LoVo (cell line): ENCODE measurements at regions not wholly inside any gene's neighbourhood (a gene's known extent, or its start where the extent isn't known, plus 50 kb on each side); places are given as distances from the start of the nearest gene placed in this dataset.

Source experiments
- DNase-seq: peaks from one replicate; pipeline ENCODE4 v3.0.0-alpha.2; 2016; ENCODE audit warnings: low spot score

DNA sequence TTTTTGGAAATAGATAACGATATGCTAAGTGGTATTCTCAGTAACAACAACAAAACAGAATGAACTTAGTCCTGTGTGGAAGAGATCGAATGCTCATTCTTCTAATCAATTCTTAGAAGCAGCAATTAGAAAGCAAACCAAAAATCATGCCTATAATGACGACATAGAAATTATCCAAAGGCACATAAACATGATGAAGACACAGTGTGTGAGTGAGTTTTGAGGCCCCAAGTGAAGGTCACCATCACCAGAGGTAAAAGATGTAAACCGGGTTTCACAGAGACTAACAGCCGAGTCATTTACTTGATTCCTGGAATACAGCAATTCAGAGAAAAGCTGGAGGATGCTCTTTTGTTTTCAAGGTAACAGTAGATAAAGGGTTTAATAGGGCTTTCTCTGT is 509.2 kb downstream of the TDRD15 start:
- no peak for DNase-seq

DNA sequence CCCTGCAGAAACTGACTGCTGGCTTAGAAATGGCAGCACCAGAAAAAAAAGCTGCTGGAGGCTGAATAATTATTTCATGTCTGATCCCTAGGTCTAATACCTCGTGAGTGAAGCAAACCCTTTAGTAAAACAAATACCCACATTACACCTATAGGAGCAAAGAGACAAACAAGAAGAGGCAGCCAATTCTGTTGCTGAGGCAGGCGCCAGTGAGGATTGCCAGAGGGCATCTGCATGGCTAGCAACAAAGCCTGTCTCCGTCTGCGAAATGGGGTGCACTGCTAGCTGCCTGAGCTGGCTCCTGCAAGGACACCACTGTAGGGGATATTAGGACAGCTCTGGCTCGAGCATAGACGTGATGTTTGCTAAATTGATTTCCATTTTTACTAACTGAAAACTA is 509.7 kb downstream of the TDRD15 start:
- DNase-seq: no peak

DNA sequence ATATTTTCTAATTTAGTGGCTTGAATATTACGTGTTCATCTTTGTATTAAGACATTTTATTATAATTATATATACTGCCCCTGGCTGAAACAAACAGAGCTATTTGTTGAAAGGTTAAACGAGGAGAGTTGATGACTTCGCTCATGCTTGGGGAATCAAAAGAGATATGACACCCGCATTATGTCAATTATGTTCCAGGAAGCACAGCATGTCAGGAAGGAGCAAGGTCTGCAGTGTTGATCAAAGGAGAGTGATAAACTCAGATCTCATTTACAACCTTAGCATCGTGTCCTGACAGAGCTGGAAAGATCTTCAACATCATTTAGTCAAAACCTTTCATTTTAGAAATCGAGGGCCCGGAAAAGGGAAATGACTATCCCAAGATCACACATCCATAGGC is 510.1 kb downstream of the TDRD15 start:
- no peak for DNase-seq

GRCh38 chr2:21640046-21640445 is 516.3 kb downstream of the TDRD15 start:
- DNase-seq: no peak

- no peak for DNase-seq
These were observed 518.9 kb downstream of the TDRD15 start for GRCh38 chr2:21642647-21643046.

DNA sequence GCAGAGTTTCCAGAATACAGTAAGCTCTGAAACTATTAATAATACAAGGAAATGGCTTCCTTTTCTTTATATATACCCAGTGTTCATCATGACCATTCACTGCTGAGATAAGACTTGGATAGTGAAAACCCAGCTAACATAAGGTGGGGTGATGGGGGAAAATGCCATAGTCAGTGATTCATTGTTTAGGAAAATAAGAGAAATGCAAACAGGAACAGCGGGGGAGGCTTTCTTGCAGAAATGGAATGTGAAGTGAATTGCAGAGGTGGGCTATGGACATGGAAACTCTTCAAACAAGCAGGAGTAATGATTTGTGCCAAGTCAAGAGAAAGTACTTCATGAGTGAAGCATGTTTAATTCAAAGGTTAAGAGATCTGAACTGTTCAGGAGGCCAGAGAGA is 519.4 kb downstream of the TDRD15 start:
- DNase-seq: no peak

GRCh38 chr2:21644266-21644665 is 520.5 kb downstream of the TDRD15 start:
- DNase-seq: no peak

DNA sequence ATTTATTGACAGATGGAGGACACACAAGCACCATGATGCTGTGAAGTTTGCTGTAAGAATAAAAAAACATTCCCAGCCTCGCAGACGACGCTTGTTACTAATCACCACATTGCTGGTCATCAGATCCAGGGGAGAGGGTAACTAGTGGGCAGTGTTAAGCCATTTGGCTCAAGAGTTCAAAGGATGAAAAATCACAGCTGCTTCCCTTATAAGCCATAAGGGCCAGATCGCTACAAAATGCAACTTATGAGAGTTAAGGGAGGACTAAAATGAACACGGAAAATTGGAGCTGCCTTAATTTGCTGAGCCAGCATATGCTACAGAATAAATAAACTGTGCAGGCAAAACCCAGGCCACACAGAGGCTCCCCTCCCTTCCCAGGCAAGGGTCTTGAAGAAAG is 522.6 kb downstream of the TDRD15 start:
- DNase-seq: no peak

DNA sequence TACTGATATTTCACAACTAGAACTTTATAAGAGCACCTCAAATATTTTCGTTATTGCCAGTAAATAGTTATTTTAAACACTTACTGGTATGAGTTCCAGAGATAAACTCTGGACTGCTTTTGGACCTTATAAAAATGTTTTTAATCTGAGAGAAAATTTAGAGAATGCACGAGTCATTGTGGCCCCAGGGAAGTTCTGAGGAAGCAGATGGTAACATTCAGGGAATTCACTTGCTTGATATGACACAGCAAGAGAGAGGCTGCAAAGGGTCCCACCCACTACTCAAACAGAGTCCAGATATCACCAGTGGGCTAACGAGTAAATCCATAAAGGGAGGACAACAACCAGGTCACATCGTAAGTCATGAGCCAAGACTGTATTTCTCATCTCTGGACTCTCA is 526.8 kb downstream of the TDRD15 start:
- DNase-seq: no peak

DNA sequence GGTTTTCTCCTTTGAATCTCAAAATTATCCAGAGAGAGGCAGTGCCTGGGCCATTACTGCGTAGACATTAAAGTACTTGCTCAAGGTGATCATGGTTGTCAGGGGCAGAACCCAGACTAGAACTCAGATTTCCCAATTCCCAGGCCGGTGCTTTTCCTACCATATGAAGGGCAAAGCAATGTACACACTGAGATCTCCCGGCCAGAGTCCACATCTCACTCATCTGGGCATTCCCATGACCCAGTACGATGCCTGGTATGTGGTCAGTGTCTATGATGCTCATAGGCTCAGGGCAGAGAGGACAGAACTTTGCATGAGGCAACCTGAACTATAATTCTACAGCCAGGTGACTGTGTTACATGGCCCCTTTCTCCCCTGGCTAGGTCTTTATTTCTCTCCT is 531.4 kb downstream of the TDRD15 start:
- DNase-seq: no peak

DNA sequence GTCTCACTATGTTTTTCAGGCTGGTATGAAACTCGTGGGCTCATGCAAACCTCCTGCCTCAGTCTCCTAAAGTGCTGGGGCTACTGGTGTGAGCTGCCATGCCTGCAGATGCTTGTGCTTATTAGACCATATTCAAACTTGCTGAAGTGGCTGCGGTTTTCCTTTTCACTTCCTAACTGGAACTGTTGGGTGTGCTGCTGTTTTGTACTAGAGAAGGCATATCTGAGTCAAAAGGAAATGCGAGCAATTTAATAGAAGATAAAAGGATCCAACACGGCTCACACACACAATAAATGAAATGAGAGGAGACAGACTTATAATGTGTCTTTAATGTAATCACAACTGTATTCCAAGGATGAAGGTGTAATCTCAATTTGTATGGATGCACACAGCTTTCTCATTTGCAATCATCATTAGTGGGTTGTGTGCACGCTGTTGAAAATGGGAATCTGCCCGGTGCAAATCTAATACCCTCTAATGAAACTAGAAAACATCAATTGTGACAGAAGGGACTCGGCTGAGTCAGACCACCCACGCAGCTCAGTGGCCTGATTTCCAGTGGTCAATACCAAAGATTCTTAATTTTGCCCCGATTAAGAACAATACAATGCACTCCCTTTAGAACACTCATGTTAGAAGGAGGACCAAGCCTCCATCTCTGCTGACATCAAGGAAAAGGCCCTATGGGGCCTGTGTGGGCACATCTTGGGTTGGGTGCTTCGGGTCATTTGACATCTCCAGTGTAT is 532.7 kb downstream of the TDRD15 start:
- no peak for DNase-seq

DNA sequence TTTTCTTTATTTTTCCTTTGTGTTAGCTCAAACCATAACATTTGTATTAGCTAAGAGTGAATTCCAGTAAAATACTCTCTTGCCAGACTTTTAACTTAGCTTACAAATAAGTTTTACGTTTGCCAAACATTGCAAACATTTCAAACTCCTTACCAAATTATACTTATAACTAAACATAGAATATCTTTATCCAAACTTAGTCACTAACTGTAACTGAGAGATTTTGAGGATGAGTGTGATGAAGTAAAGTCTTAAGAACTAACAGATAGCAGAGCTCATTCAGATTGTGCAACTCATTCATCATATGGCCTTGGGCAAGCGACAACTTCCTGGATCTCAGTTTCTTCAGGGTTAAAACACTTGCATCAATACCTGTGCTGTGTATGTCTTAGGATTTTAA is 533.7 kb downstream of the TDRD15 start:
- no peak for DNase-seq

DNA sequence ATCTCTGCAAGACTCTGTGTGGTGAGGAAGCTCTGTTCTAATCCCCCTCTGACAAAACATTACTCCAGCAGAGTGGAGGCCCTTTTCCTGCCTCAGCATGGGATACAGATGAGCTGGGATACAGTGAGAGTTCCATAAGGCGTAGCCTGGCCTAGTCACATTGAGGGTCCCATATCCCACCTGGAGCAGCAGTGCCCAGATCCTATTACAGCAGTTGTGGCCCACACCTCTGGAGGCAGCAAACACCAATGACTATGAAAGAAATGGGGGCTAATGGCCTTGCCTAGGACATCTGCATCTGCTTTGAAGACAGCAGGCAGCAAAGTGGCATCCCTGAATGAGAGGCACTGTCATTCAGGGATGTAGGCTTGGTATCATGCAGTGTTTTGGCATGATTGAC is 534.5 kb downstream of the TDRD15 start:
- no peak for DNase-seq

GRCh38 chr2:21658907-21659477 is 535.2 kb downstream of the TDRD15 start:
- no peak for DNase-seq

DNA sequence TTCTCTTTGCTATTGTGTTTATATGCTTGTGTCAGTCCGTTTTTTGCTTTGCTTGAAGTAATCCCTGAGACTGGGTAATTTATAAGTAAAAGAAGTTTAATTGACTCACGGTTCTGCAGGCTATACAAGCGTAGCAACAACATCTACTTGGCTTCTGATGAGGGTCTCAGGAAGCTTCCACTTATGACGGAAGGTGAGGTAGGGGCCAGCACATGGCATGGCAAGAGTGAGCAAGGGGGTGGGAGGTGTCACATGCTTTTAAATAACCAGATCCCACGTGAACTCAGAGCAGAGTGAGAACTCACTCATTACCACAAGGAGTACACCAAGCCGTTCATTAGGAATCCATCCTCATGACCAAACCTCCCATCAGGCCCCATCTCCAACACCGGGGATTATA is 540.3 kb downstream of the TDRD15 start:
- no peak for DNase-seq

DNA sequence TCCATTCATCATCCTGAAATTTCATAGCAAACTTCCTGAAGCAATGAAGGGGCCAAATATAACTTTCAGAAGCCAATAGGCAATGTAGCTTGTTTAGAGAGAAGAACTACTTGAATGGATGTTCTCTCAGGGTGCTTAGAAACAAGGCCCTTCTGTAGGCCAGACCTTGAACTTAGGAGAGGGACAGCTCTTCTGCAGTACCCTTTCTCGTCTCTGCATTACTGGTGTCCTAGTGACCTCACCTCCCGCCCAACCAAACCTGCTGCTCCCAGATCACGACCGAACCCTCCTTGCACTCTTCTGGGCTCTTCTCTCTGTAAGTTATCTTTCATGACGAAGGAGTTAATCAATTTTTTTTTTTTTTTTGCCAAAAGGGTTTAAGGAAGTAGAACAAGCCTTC is 543.9 kb downstream of the TDRD15 start:
- DNase-seq: no peak

DNA sequence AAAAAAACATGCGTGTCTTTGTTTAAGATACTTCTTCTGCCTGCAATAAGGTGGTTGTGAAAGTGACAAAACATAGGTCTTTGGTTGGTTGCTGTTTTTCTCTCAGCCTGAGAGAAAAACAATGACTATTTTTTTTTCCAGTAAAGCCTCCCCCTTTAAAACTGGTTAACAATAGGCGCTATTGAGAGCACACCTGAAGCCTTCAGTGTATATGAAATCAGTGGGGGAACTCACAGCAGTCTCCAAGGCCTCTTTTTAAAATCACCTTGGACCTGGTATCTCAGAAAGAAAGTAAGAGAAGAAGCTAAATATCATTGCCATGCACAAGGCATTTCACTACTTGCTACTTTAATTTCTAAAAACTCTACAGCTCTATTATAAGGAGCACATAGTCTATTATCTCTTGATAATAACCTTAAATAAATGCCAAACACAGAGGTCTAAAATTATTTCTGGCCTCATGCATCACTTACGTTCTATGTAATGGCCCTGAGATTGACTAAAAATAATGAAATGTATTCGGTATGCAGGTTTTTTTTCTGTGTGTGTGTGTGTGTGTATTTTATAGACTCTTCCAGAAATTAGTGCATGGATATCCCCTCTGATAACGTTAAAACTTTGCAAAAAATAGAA is 544.4 kb downstream of the TDRD15 start:
- no peak for DNase-seq

DNA sequence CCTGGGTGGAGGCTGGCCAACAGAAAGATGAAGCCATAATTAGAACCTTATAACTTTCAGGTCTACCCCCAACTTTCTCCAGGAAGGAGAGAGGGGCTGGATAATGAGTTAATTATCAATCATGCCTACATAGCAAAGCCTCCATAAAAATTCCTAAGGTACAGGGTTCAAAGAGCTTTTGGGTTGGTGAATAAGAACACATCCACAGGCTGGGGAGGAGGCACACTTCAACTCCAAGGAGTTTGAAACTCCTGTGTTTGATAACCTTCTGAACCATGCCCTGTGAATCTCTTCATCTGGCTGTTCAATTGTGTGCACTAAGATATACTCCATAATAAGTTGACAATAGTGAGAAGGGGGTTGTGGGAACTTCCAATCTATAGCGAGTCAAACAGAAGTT is 552.3 kb downstream of the TDRD15 start:
- no peak for DNase-seq

DNA sequence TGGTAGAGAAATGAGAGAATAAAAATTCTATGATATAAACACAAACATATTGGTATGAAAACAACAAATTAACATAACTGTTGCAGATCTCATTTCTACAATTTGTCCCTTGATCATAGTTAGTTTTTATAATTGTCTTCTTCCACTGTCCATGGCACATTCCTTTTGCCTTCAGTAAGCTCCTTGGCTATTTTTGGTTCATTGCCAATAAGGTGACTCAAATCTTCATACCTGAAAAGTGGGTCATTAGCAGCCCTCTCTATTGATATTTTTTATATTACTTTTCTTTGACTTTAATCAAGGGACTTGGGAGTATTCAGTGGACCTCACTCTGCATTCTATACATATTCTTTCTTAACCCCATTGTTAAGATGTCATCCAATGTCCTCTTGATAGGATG is 552.9 kb downstream of the TDRD15 start:
- peak; percentile 2 for DNase-seq

GRCh38 chr2:21683838-21684237 is 560.1 kb downstream of the TDRD15 start:
- DNase-seq: no peak

- DNase-seq: no peak
These were observed 563.8 kb downstream of the TDRD15 start for GRCh38 chr2:21687589-21687988.

DNA sequence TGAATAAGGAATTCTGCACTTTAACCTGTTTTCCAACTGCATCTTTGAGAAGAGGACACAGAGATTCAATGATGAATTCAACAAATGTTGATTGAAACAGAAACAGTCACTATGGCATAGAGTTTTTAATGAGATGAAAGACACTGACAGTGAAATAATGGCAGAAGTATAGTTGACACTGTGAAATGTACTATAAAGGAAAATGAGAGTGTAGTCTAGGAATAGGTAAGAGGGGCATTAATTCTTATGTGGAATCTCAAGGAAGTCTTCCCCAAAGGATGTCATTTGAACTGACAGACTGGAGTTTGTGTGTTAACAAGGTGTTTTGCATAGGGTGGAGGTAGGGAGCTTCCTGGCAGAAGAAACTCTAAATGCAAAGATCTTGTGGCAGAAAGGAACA is 566.2 kb downstream of the TDRD15 start:
- DNase-seq: no peak

- DNase-seq: no peak
These were observed 569.3 kb downstream of the TDRD15 start for GRCh38 chr2:21693081-21693480.
